Upper lobe of left lung (tissue), 6 donors: ENCODE measurements at regions not wholly inside any gene's neighbourhood (a gene's known extent, or its start where the extent isn't known, plus 50 kb on each side); places are given as distances from the start of the nearest gene placed in this dataset.

ENCODE experiments used
- ATAC-seq, 2 donors: fragments of 200-7000 bp; cut with Tn5 transposase; one replicate each; pipeline ENCODE4 v1.9.1; 2022; ENCODE audit warnings: mild to moderate bottlenecking in 2 of 2, moderate library complexity in 2 of 2; ENCODE audit not compliant: low FRiP score in 2 of 2
- DNase-seq, 2 donors: peaks; one replicate each; pipeline ENCODE4 v3.0.0-alpha.2; 2019 to 2020
- H3K27ac ChIP-seq, 4 donors: fragments of 200-600 bp; sonication (generic); one replicate each; pipeline ENCODE4 v1.5.1; 2016 to 2019
- H3K27me3 ChIP-seq, 4 donors: fragments of 200-600 bp; sonication (generic); one replicate each; pipeline ENCODE4 v1.5.1; 2017 to 2019
- H3K36me3 ChIP-seq, 4 donors: fragments of 200-600 bp; sonication (generic); one replicate each; pipeline ENCODE4 v1.5.1; 2016 to 2019
- H3K4me1 ChIP-seq, 4 donors: fragments of 200-600 bp; sonication (generic); one replicate each; pipeline ENCODE4 v1.5.1; 2018 to 2019
- H3K4me3 ChIP-seq, 4 donors: fragments of 200-600 bp; sonication (generic); one replicate each; pipeline ENCODE4 v1.5.1; 2017 to 2019; ENCODE audit warnings: mild to moderate bottlenecking in 2 of 4, moderate library complexity in 1 of 4
- H3K9me3 ChIP-seq, 4 donors: fragments of 200-600 bp; sonication (generic); one replicate each; pipeline ENCODE4 v1.5.1; 2018 to 2019
- EP300 ChIP-seq, 4 donors: sonication (generic); formaldehyde crosslinking; IDR thresholded peaks; one replicate each; pipeline ENCODE4 v1.5.1; 2017; ENCODE audit warnings: antibody characterized with exemption in 4 of 4, control low read depth in 2 of 4
- POLR2A ChIP-seq, 4 donors: fragments of 450-650 bp; IDR thresholded peaks; one replicate each; pipeline ENCODE4 v1.5.1; 2016 to 2017; ENCODE audit warnings: antibody characterized with exemption in 4 of 4, mild to moderate bottlenecking in 2 of 4
- POLR2AphosphoS5 ChIP-seq, 2 donors: sonication (generic); formaldehyde crosslinking; IDR thresholded peaks; one replicate each; pipeline ENCODE4 v1.5.1; 2017; ENCODE audit warnings: antibody characterized with exemption in 2 of 2
- WGBS, 2 donors: methylation state at CpG; one replicate each; pipeline ENCODE4 v1.1.5; 2017 to 2018; 5-methylcytosine and 5-hydroxymethylcytosine counted together
- TF ChIP-seq, protein P1 (sequence below), 6 experiments: fragments of 450-650 bp in 4 of 6; fragments of 200-600 bp in 2 of 6; sonication (generic) in 2 of 6; IDR thresholded peaks; one replicate each; pipeline ENCODE4 v1.5.1; 2016 to 2019; ENCODE audit warnings: antibody characterized with exemption in 6 of 6
- donor health status: DM: no; HTN: no; CAD: no; lungs with moderate emphysema.
- donor health status: DM: no; HTN: yes; CAD: no; lungs with severe emphysema.

DNA sequence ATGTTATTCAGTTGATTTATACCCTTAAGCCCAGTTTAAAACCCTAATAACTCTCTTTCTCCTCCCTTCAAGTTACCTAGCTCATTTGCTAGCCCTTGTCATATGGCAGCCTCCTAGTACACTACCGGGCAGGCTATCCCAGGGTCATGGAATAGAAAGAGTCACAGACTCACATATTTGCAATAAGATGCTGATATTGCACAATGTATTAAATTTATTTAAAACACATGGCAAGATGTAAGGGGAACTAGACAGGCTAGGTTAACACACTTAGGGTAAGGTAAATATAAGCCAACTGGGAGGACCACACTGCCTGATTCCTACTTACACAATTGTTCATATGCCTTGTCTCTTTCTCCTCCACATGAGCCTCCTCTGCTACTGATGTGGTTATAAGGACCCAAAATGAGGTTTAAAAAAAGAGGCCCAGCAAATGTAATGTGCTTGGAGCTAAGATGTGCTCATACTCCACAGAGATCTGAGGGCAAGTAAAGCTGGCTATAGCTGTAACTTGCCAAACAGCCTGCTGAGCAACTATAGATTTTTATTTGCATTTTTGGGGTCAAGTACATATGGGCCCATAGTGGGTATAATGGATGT lies 130.0 kb downstream of the ENC1 start:
- H3K27ac ChIP-seq: no peak overlapping the region
- no peak for DNase-seq
- H3K4me1 ChIP-seq: no peaks in the 10 kb centered on the region
- no peak for ATAC-seq
- no peaks in the 10 kb centered on the region for H3K9me3 ChIP-seq
- no peak overlapping the region for H3K4me3 ChIP-seq
- H3K36me3 ChIP-seq: no peaks in the 10 kb centered on the region
- H3K27me3 ChIP-seq: no peaks in the 10 kb centered on the region
- TF ChIP-seq POLR2AphosphoS5 (IDR thresholded peaks at IDR 0.05): no peak
- TF ChIP-seq, protein P1, sequence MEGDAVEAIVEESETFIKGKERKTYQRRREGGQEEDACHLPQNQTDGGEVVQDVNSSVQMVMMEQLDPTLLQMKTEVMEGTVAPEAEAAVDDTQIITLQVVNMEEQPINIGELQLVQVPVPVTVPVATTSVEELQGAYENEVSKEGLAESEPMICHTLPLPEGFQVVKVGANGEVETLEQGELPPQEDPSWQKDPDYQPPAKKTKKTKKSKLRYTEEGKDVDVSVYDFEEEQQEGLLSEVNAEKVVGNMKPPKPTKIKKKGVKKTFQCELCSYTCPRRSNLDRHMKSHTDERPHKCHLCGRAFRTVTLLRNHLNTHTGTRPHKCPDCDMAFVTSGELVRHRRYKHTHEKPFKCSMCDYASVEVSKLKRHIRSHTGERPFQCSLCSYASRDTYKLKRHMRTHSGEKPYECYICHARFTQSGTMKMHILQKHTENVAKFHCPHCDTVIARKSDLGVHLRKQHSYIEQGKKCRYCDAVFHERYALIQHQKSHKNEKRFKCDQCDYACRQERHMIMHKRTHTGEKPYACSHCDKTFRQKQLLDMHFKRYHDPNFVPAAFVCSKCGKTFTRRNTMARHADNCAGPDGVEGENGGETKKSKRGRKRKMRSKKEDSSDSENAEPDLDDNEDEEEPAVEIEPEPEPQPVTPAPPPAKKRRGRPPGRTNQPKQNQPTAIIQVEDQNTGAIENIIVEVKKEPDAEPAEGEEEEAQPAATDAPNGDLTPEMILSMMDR (IDR thresholded peaks at IDR 0.05): no peak
- no peak for TF ChIP-seq POLR2A (IDR thresholded peaks at IDR 0.05)
- no peak for TF ChIP-seq EP300 (IDR thresholded peaks at IDR 0.05)
- WGBS, 2 donors: 92 to 100% methylated on average over 1 of the region's 1 CpG

DNA sequence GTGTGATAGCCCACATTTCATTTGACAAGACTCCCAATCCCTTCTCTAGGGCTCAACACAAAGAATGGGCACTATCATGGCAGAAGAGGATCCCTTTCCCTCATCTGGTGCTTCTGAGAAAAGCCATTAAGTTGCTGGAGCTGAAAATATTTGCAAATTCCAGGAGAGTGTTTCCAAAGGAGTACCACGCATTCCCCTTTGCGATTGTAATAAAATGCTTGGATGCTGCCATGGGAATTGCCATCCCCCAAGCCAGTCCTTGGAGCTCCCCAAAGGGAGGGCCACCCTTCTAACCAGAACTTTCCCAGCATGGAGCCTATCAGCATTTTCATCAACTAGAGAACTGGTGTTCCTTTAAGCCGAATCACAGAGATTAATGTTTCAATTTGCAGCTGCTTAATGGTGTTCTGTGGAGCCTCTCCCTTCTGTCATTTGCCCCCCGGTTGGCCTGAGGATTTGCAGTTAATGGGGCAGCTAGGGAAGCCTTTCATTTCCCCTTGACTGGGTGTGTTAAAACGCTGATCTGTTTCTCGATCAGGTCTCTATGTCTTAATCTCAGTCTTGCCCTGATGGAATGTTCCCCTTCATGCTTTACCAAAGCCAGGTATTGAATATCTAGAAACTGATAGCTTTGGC lies 133.0 kb downstream of the ENC1 start:
- no peaks in the 10 kb centered on the region for H3K9me3 ChIP-seq
- no peak overlapping the region for H3K27ac ChIP-seq
- H3K36me3 ChIP-seq: no peaks in the 10 kb centered on the region
- no peak for ATAC-seq
- no peaks in the 10 kb centered on the region for H3K4me1 ChIP-seq
- TF ChIP-seq POLR2A (IDR thresholded peaks at IDR 0.05): no peak
- no peak for TF ChIP-seq POLR2AphosphoS5 (IDR thresholded peaks at IDR 0.05)
- no peak for TF ChIP-seq EP300 (IDR thresholded peaks at IDR 0.05)
- TF ChIP-seq, protein P1 (IDR thresholded peaks at IDR 0.05): no peak
- 89 to 93% methylated on average over 6 of the region's 6 CpGs for WGBS, 2 donors
- no peak for DNase-seq
- no peaks in the 10 kb centered on the region for H3K27me3 ChIP-seq
- no peak overlapping the region for H3K4me3 ChIP-seq

DNA sequence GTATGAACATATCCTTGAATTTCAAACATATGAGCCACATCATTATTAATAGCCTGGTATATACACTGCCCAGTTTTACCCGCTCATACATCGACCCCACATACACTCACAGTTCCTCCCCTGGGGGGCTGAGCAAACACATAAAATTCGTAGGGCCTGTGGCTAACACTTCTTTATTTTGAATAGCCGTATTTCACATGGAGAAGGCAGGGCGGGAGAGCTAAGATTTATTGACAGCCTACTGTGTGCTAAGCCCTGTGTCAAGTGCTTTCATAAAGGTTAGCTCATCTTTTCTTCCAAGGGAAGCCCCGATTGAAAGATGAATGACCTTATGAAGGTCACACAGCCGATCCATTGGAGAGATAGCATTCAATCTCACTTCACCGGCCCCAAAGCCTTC lies 134.4 kb downstream of the ENC1 start:
- no peaks in the 10 kb centered on the region for H3K27me3 ChIP-seq
- DNase-seq: no peak
- H3K9me3 ChIP-seq: no peaks in the 10 kb centered on the region
- no peaks in the 10 kb centered on the region for H3K36me3 ChIP-seq
- no peak overlapping the region for H3K4me3 ChIP-seq
- TF ChIP-seq POLR2AphosphoS5 (IDR thresholded peaks at IDR 0.05): no peak
- TF ChIP-seq, protein P1 (IDR thresholded peaks at IDR 0.05): no peak
- no peak for TF ChIP-seq POLR2A (IDR thresholded peaks at IDR 0.05)
- no peak for TF ChIP-seq EP300 (IDR thresholded peaks at IDR 0.05)
- H3K27ac ChIP-seq: no peak overlapping the region
- peaks cover 0 to 9% (median under 1%) of the 10 kb centered on the region in 4 donors for H3K4me1 ChIP-seq
- no peak for ATAC-seq
- WGBS, 2 donors: 89 to 95% methylated on average over 8 of the region's 8 CpGs

DNA sequence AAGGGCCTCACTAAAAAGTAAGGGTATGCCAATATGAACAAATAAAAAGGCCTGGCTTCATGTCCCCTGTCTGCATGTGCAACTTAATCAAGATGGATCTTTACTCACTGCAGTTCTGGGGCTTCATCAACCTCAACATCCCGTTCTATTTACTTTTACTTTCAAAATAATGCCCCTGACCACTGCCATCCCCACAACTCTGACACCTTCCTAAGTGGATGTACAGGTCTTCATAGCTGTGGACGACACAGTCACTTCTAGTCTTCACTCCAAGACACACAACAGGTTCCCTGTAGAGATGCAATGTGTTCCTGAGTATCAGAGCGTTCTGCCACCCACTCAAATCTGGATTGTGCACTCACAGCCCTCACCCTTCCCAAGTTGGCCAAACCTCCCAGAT lies 136.1 kb downstream of the ENC1 start:
- WGBS, 2 donors: 85 to 88% methylated on average over 3 of the region's 3 CpGs
- Histone ChIP-seq H3K9me3 (no peaks in the 10 kb centered on the region), H3K4me3 (no peak overlapping the region), H3K36me3 (no peaks in the 10 kb centered on the region), H3K27me3 (no peaks in the 10 kb centered on the region), H3K27ac (no peak overlapping the region), H3K4me1 (peaks cover 5 to 12% (median 10%) of the 10 kb centered on the region in 4 donors)
- TF ChIP-seq EP300 (IDR thresholded peaks at IDR 0.05): no peak
- TF ChIP-seq, protein P1 (IDR thresholded peaks at IDR 0.05): no peak
- no peak for TF ChIP-seq POLR2A (IDR thresholded peaks at IDR 0.05)
- TF ChIP-seq POLR2AphosphoS5 (IDR thresholded peaks at IDR 0.05): no peak
- DNase-seq (no peak), ATAC-seq (no peak)
